ENCODE measurements at regions not wholly inside any gene's neighbourhood (a gene's known extent, or its start where the extent isn't known, plus 50 kb on each side); places are given as distances from the start of the nearest gene placed in this dataset.

DNA sequence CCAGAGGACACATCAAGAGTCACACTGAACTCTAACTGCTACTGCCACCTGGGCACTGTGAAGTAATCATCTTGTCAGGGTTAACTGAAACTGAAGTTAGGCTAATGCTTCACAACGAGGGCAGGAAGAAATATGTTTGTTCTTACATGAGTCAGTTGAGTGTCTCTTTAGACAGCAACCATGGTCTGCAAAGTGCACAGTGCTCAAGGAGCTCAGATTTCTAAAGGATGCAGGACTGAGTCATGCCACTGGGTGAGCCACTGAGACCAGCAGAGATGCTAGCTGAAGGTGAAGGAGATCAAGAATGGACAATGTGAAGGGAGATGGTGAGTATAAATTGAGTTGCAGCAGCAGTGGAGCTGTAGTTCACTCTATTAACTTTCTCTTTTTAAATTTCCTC, 76.0 kb upstream of the CTTNBP2 start:
- TF ChIP-seq, protein P1, sequence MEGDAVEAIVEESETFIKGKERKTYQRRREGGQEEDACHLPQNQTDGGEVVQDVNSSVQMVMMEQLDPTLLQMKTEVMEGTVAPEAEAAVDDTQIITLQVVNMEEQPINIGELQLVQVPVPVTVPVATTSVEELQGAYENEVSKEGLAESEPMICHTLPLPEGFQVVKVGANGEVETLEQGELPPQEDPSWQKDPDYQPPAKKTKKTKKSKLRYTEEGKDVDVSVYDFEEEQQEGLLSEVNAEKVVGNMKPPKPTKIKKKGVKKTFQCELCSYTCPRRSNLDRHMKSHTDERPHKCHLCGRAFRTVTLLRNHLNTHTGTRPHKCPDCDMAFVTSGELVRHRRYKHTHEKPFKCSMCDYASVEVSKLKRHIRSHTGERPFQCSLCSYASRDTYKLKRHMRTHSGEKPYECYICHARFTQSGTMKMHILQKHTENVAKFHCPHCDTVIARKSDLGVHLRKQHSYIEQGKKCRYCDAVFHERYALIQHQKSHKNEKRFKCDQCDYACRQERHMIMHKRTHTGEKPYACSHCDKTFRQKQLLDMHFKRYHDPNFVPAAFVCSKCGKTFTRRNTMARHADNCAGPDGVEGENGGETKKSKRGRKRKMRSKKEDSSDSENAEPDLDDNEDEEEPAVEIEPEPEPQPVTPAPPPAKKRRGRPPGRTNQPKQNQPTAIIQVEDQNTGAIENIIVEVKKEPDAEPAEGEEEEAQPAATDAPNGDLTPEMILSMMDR (IDR thresholded peaks at IDR 0.05; ENCODE audit: insufficient read depth, low read length, poor library complexity, severe bottlenecking) = no peak
- no peak for TF ChIP-seq EZH2phosphoT487 (conservative IDR thresholded peaks at IDR 0.05; ENCODE audit: low read length)
